ENCODE measurements at regions not wholly inside any gene's neighbourhood (a gene's known extent, or its start where the extent isn't known, plus 50 kb on each side); places are given as distances from the start of the nearest gene placed in this dataset.
"Not testable (repeated sequence)": the region's sequence is repeated elsewhere in the genome, so short reads cannot be mapped to it uniquely, and the experiment has no call there.

GRCh38 chr10:78341953-78342614 lies 308.4 kb downstream of the RPS24 start:
- Histone ChIP-seq H3K9me3 (no peaks in the 10 kb centered on the region), H3K27me3 (no peaks in the 10 kb centered on the region), H3K27ac (no peak overlapping the region), H3K36me3 (no peaks in the 10 kb centered on the region), H3K4me1 (no peaks in the 10 kb centered on the region), H3K4me3 (no peak overlapping the region)
- peak in 1 of 2 donors; percentile 5 for DNase-seq
- TF ChIP-seq EP300 (IDR thresholded peaks at IDR 0.05): no peak
- TF ChIP-seq POLR2AphosphoS5 (IDR thresholded peaks at IDR 0.05): no peak
- TF ChIP-seq, protein P1, sequence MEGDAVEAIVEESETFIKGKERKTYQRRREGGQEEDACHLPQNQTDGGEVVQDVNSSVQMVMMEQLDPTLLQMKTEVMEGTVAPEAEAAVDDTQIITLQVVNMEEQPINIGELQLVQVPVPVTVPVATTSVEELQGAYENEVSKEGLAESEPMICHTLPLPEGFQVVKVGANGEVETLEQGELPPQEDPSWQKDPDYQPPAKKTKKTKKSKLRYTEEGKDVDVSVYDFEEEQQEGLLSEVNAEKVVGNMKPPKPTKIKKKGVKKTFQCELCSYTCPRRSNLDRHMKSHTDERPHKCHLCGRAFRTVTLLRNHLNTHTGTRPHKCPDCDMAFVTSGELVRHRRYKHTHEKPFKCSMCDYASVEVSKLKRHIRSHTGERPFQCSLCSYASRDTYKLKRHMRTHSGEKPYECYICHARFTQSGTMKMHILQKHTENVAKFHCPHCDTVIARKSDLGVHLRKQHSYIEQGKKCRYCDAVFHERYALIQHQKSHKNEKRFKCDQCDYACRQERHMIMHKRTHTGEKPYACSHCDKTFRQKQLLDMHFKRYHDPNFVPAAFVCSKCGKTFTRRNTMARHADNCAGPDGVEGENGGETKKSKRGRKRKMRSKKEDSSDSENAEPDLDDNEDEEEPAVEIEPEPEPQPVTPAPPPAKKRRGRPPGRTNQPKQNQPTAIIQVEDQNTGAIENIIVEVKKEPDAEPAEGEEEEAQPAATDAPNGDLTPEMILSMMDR (IDR thresholded peaks at IDR 0.05): no peak
- TF ChIP-seq POLR2A (IDR thresholded peaks at IDR 0.05): no peak
- ATAC-seq (ENCODE audit: low FRiP score in 2 of 2): peak in 1 of 2 donors; percentile 42
- WGBS, 2 donors: 89 to 94% methylated on average over 7 to 8 of the region's 8 CpGs

GRCh38 chr10:78342827-78343653 lies 309.4 kb downstream of the RPS24 start:
- ATAC-seq (ENCODE audit: low FRiP score in 2 of 2) (peak in 1 of 2 donors; percentile 47), DNase-seq (peak in 1 of 2 donors; percentile 18)
- 67 to 87% methylated on average over 10 to 11 of the region's 11 CpGs for WGBS, 2 donors
- Histone ChIP-seq H3K9me3 (no peaks in the 10 kb centered on the region), H3K4me3 (no peak overlapping the region), H3K27me3 (no peaks in the 10 kb centered on the region), H3K36me3 (no peaks in the 10 kb centered on the region), H3K4me1 (no peaks in the 10 kb centered on the region), H3K27ac (no peak overlapping the region)
- TF ChIP-seq, protein P1 (IDR thresholded peaks at IDR 0.05): no peak
- TF ChIP-seq POLR2A (IDR thresholded peaks at IDR 0.05) (no peak), POLR2AphosphoS5 (IDR thresholded peaks at IDR 0.05) (no peak), EP300 (IDR thresholded peaks at IDR 0.05) (no peak)

DNA sequence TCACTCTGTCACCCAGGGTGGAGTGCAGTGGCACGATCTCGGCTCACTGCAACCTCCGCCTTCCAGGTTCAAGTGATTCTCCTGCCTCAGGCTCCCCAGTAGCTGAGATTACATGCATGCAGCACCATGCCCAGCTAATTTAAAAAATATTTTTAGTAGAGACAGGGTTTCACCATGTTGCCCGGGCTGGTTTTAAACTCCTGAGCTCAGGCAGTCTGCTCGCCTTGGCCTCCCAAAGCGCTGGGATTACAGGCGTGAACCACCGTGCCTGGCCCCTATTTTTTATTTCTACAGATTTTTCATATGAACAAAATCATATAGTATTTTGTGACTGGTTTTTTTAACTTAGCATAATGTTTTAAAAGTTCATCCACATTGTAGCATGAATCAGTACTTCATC lies 310.6 kb downstream of the RPS24 start:
- H3K4me1 ChIP-seq; H3K27ac ChIP-seq; H3K27me3 ChIP-seq; DNase-seq; H3K36me3 ChIP-seq; ATAC-seq (ENCODE audit: low FRiP score in 2 of 2); H3K9me3 ChIP-seq; H3K4me3 ChIP-seq: not testable (repeated sequence)
- 91 to 94% methylated on average over 8 of the region's 8 CpGs for WGBS, 2 donors

GRCh38 chr10:78345515-78345914 lies 311.9 kb downstream of the RPS24 start:
- WGBS, 2 donors: 93 to 96% methylated on average over 3 of the region's 3 CpGs
- H3K27ac ChIP-seq; H3K27me3 ChIP-seq; H3K4me1 ChIP-seq; H3K36me3 ChIP-seq; ATAC-seq (ENCODE audit: low FRiP score in 2 of 2); H3K9me3 ChIP-seq; H3K4me3 ChIP-seq: not testable (repeated sequence)
- DNase-seq: peak in 1 of 2 donors; percentile 5

DNA sequence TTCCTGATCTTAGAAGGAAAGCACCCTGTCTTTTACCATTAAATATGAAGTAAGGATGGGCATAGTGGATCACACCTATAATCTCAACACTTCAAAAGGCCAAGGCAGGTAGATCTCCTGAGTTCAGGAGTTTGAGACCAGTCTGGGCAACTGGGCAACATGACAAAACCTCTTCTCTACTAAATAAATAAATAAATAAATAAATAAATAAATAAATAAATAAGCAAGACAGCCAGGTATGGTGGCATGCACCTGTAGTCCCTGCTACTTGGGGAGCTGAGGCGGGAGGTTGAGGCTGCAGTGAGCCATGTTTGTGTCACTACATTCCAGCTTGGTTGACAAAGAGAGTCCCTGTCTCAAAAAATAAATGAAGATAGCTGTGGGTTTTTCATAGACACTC lies 313.1 kb downstream of the RPS24 start:
- Histone ChIP-seq H3K27me3 (no peaks in the 10 kb centered on the region), H3K4me3 (no peak overlapping the region), H3K27ac (no peak overlapping the region), H3K4me1 (no peaks in the 10 kb centered on the region), H3K36me3 (no peaks in the 10 kb centered on the region), H3K9me3 (no peaks in the 10 kb centered on the region)
- 94 to 97% methylated on average over 1 of the region's 1 CpG for WGBS, 2 donors
- TF ChIP-seq POLR2A (IDR thresholded peaks at IDR 0.05): no peak
- no peak for TF ChIP-seq EP300 (IDR thresholded peaks at IDR 0.05)
- no peak for ATAC-seq (ENCODE audit: low FRiP score in 2 of 2)
- no peak for DNase-seq

GRCh38 chr10:78348411-78349164 lies 314.9 kb downstream of the RPS24 start:
- no peak for ATAC-seq (ENCODE audit: low FRiP score in 2 of 2)
- peak in 1 of 2 donors; percentile 2 for DNase-seq
- TF ChIP-seq POLR2AphosphoS5 (IDR thresholded peaks at IDR 0.05) (no peak), EP300 (IDR thresholded peaks at IDR 0.05) (no peak), POLR2A (IDR thresholded peaks at IDR 0.05) (no peak)
- TF ChIP-seq, protein P1 (IDR thresholded peaks at IDR 0.05): no peak

More at GRCh38 chr10:78348411-78349164, 314.9 kb downstream of the RPS24 start:
- Histone ChIP-seq H3K36me3 (no peaks in the 10 kb centered on the region), H3K9me3 (no peaks in the 10 kb centered on the region), H3K4me3 (no peak overlapping the region), H3K27ac (no peak overlapping the region), H3K27me3 (no peaks in the 10 kb centered on the region), H3K4me1 (no peaks in the 10 kb centered on the region)
- WGBS, 2 donors: 66 to 72% methylated on average over 6 of the region's 6 CpGs
